SU-DHL-6 (cell line): ENCODE measurements at regions not wholly inside any gene's neighbourhood (a gene's known extent, or its start where the extent isn't known, plus 50 kb on each side); places are given as distances from the start of the nearest gene placed in this dataset.

ENCODE experiments used
- H2AFZ ChIP-seq: fragments of 200-600 bp; sonication (generic); 2 replicates; pipeline ENCODE4 v1.6.1; 2014; ENCODE audit warnings: low read depth, mild to moderate bottlenecking, moderate library complexity, mixed read lengths, antibody characterized with exemption, low read length; ENCODE audit not compliant: severe bottlenecking
- H3F3A ChIP-seq: fragments of 200-600 bp; shearing (Covaris generic); 2 replicates; pipeline ENCODE4 v1.6.0; 2016; ENCODE audit warnings: antibody characterized with exemption, mild to moderate bottlenecking; ENCODE audit not compliant: insufficient read depth
- H3K27ac ChIP-seq: fragments of 200-600 bp; sonication (generic); 2 replicates; pipeline ENCODE4 v1.5.1; 2016; ENCODE audit warnings: low read depth, mild to moderate bottlenecking, low read length, moderate library complexity, mixed read lengths
- H3K27me3 ChIP-seq: fragments of 200-600 bp; sonication (generic), shearing (Covaris generic); 2 replicates; pipeline ENCODE4 v1.6.0; 2014; ENCODE audit warnings: mild to moderate bottlenecking, low read length
- H3K36me3 ChIP-seq: fragments of 200-600 bp; sonication (generic); 2 replicates; pipeline ENCODE4 v1.6.1; 2014; ENCODE audit warnings: mild to moderate bottlenecking, low read length, mixed read lengths
- H3K4me2 ChIP-seq: fragments of 300-600, 200-600 bp; shearing (Covaris generic), sonication (generic); 2 replicates; pipeline ENCODE4 v1.6.0; 2014; ENCODE audit warnings: low read length, low read depth, mild to moderate bottlenecking; ENCODE audit not compliant: poor library complexity, severe bottlenecking
- H3K4me3 ChIP-seq: fragments of 200-600 bp; sonication (generic); 2 replicates; pipeline ENCODE4 v1.5.1; 2014; ENCODE audit warnings: antibody characterized with exemption, low read length, mild to moderate bottlenecking, mixed read lengths; ENCODE audit not compliant: insufficient read depth, poor library complexity, severe bottlenecking
- H3K79me2 ChIP-seq: fragments of 200-600 bp; sonication (generic); 2 replicates; pipeline ENCODE4 v1.6.1; 2014; ENCODE audit warnings: mild to moderate bottlenecking, low read length, moderate library complexity; ENCODE audit not compliant: insufficient read depth
- H3K9ac ChIP-seq: fragments of 200-600 bp; sonication (generic); 2 replicates; pipeline ENCODE4 v1.7.0; 2014; ENCODE audit warnings: mild to moderate bottlenecking, low read length
- H3K9me2 ChIP-seq: fragments of 200-600 bp; sonication (generic); replicated peaks from 2 replicates; pipeline ENCODE4 v1.6.1; 2014; ENCODE audit warnings: low read length; ENCODE audit not compliant: insufficient read depth
- H3K9me3 ChIP-seq: fragments of 200-600 bp; sonication (generic); 2 replicates; pipeline ENCODE4 v1.6.1; 2014; ENCODE audit warnings: low read length, mixed read lengths; ENCODE audit not compliant: insufficient read depth
- H4K20me1 ChIP-seq: fragments of 200-600 bp; sonication (generic); 2 replicates; pipeline ENCODE4 v1.6.1; 2014; ENCODE audit warnings: low read depth, mild to moderate bottlenecking, antibody characterized with exemption, low read length, moderate library complexity, mixed read lengths
- EZH2phosphoT487 ChIP-seq: fragments of 200-600 bp; sonication (generic), shearing (Covaris generic); conservative IDR thresholded peaks from 2 replicates; pipeline ENCODE4 v1.6.1; 2018; ENCODE audit warnings: mild to moderate bottlenecking, antibody characterized with exemption, low read length, moderate library complexity, mixed read lengths
- TF ChIP-seq, protein P1 (sequence below): fragments of 200-600 bp; sonication (generic); IDR thresholded peaks from one replicate; pipeline ENCODE4 v1.5.1; 2017; ENCODE audit warnings: antibody characterized with exemption, mild to moderate bottlenecking, low read length, moderate library complexity; ENCODE audit not compliant: insufficient read depth, poor library complexity, severe bottlenecking

DNA sequence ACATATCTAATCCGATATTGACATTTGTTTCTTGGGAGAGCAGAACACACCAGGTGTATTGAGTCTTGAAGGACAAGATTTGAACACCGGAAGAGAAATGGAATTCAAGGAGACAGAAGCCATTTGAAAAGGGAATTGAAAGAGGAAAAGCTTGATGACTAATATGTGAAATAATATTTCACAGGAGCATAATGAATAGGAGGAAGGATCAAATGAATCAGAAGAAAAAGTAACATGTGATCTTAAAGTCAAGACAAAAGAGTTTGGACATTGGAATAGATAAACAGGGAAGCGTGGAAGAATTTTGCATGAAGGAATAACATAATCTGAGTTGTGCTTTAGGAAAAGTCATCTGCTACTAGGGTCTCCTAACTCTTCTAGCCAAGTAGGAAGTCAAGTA lies 145.5 kb upstream of the PDHA2 start:
- H3K79me2 ChIP-seq: no peaks in the 10 kb centered on the region
- H3K9ac ChIP-seq: no peak overlapping the region
- H3K4me2 ChIP-seq: no peak overlapping the region
- no peak overlapping the region for H2AFZ ChIP-seq
- H3K4me3 ChIP-seq: no peak overlapping the region
- no peaks in the 10 kb centered on the region for H3K27me3 ChIP-seq
- TF ChIP-seq, protein P1, sequence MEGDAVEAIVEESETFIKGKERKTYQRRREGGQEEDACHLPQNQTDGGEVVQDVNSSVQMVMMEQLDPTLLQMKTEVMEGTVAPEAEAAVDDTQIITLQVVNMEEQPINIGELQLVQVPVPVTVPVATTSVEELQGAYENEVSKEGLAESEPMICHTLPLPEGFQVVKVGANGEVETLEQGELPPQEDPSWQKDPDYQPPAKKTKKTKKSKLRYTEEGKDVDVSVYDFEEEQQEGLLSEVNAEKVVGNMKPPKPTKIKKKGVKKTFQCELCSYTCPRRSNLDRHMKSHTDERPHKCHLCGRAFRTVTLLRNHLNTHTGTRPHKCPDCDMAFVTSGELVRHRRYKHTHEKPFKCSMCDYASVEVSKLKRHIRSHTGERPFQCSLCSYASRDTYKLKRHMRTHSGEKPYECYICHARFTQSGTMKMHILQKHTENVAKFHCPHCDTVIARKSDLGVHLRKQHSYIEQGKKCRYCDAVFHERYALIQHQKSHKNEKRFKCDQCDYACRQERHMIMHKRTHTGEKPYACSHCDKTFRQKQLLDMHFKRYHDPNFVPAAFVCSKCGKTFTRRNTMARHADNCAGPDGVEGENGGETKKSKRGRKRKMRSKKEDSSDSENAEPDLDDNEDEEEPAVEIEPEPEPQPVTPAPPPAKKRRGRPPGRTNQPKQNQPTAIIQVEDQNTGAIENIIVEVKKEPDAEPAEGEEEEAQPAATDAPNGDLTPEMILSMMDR: no peak
- no peak for TF ChIP-seq EZH2phosphoT487
- H3K27ac ChIP-seq: no peak overlapping the region
- no peaks in the 10 kb centered on the region for H3K36me3 ChIP-seq
- H3F3A ChIP-seq: no peaks in the 10 kb centered on the region
- H3K9me2 ChIP-seq: no peaks in the 10 kb centered on the region
- H4K20me1 ChIP-seq: no peaks in the 10 kb centered on the region
- no peaks in the 10 kb centered on the region for H3K9me3 ChIP-seq

DNA sequence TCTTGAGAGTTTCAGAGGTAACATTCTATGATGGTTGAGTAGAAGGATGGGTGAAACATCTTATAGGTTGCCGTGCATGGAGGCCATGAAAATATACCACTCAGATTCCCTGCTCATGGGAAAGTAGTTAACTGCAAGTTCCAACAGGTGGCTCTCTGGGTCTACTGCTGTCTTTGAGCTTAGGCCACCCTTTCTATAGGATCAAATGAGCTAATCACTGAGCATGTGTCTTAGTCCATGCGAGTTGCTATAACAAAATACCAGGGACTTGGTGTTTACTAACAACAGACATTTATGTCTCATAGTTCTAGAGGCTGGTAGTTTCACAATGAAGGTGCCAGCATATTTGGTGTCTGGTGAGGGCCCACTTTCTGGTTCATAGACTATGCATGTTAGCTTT lies 144.8 kb upstream of the UNC5C start:
- no peak overlapping the region for H2AFZ ChIP-seq
- H3K79me2 ChIP-seq: no peaks in the 10 kb centered on the region
- no peaks in the 10 kb centered on the region for H4K20me1 ChIP-seq
- H3K9ac ChIP-seq: no peak overlapping the region
- H3K27me3 ChIP-seq: no peaks in the 10 kb centered on the region
- TF ChIP-seq, protein P1: no peak
- TF ChIP-seq EZH2phosphoT487: no peak
- H3K27ac ChIP-seq: no peak overlapping the region
- H3K4me3 ChIP-seq: no peak overlapping the region
- H3K36me3 ChIP-seq: no peaks in the 10 kb centered on the region
- no peak overlapping the region for H3K4me2 ChIP-seq
- no peaks in the 10 kb centered on the region for H3K9me2 ChIP-seq
- no peaks in the 10 kb centered on the region for H3F3A ChIP-seq
- no peaks in the 10 kb centered on the region for H3K9me3 ChIP-seq

DNA sequence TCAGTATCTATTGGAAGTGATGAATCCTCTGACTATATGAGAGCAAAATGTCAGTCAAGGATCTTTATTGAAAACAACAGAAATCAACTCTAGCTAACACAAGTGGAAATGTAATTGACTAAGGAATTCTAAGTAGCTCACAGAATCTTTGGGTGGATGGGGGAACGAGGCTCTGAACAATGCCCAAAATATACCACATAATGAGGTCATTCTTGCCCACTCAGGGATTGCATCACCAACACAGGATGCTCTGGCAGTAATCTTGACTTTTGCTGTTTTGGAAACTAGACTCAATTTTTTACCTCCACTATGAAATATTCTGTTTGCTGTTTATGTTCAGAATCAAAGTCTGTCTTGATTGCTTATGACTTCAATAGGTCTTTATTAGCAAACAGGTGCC lies 127.4 kb upstream of the UNC5C start:
- Histone ChIP-seq H3F3A (no peaks in the 10 kb centered on the region), H3K9me2 (no peaks in the 10 kb centered on the region), H3K27ac (no peak overlapping the region), H2AFZ (no peak overlapping the region), H3K4me2 (no peak overlapping the region), H3K9ac (no peak overlapping the region), H4K20me1 (no peaks in the 10 kb centered on the region), H3K79me2 (no peaks in the 10 kb centered on the region), H3K36me3 (no peaks in the 10 kb centered on the region), H3K9me3 (no peaks in the 10 kb centered on the region), H3K4me3 (no peak overlapping the region), H3K27me3 (no peaks in the 10 kb centered on the region)
- TF ChIP-seq, protein P1: no peak
- TF ChIP-seq EZH2phosphoT487: no peak

DNA sequence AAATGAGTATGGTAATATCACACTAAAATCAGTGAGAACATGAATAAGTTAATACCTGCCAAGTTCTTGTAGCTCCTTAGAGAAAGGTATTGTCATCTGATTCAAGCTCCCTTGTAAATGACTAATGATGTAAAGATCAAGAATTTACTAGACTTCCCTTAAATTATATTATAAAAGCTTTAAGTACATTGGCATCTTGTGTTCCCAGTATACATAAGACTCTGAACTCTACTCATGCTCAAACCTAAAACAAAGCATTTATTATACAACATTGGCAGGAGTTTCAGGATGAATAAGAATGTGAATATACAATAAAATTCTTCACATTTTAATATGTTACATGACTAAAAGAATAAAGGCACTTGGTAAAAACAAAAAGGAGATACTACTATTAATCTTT lies 126.8 kb upstream of the UNC5C start:
- H3K27ac ChIP-seq: no peak overlapping the region
- no peak for TF ChIP-seq EZH2phosphoT487
- TF ChIP-seq, protein P1: no peak
- H4K20me1 ChIP-seq: no peaks in the 10 kb centered on the region
- no peak overlapping the region for H2AFZ ChIP-seq
- no peak overlapping the region for H3K4me3 ChIP-seq
- no peaks in the 10 kb centered on the region for H3K9me2 ChIP-seq
- H3K27me3 ChIP-seq: no peaks in the 10 kb centered on the region
- H3K36me3 ChIP-seq: no peaks in the 10 kb centered on the region
- H3K4me2 ChIP-seq: no peak overlapping the region
- H3K79me2 ChIP-seq: no peaks in the 10 kb centered on the region
- no peaks in the 10 kb centered on the region for H3F3A ChIP-seq
- H3K9ac ChIP-seq: no peak overlapping the region
- H3K9me3 ChIP-seq: no peaks in the 10 kb centered on the region
